ENCODE measurements at regions not wholly inside any gene's neighbourhood (a gene's known extent, or its start where the extent isn't known, plus 50 kb on each side); places are given as distances from the start of the nearest gene placed in this dataset.

GRCh38 chr9:13958672-13959071, 355.3 kb downstream of the NFIB start:
- no peaks in the 10 kb centered on the region for H3K27me3 ChIP-seq (ENCODE audit: control insufficient read depth, insufficient read depth, low read length)
- no TSS peak for BruUV-seq (replicated peaks)
- DNase-seq (ENCODE audit: low read depth, low spot score) (no peak), ATAC-seq (no peak)
- in situ Hi-C loops (cut with HindIII; ENCODE audit: low pct_unique_long_range_greater_than_20kb, low sequenced_read_pairs) (no loop called here), intact Hi-C loops (cut with micrococcal nuclease; ENCODE audit: unreplicated experiment) (no loop called here)
- no peaks in the 10 kb centered on the region for H3K9me3 ChIP-seq (ENCODE audit: control insufficient read depth, insufficient read depth, low read depth, low read length)
- no peak overlapping the region for H3K27ac ChIP-seq (ENCODE audit: low read length)
- ChIA-PET POLR2A (no interaction called here), CTCF (no interaction called here)
- TF ChIP-seq CTCF (IDR thresholded peaks at IDR 0.05) = no peak
- TF ChIP-seq TCF7L2 (IDR thresholded peaks at IDR 0.05; ENCODE audit: low read depth, low read length) = no peak
- TF ChIP-seq SIN3A (IDR thresholded peaks at IDR 0.05; ENCODE audit: borderline replicate concordance, insufficient read depth, low read depth, low read length) = no peak
- no peak for TF ChIP-seq REST (IDR thresholded peaks at IDR 0.05; ENCODE audit: insufficient read depth in 1 of 2, low read depth in 2 of 2, low read length in 1 of 2)
- TF ChIP-seq POLR2AphosphoS5 (IDR thresholded peaks at IDR 0.05; ENCODE audit: low read depth, low read length) = no peak
- H3K4me3 ChIP-seq (ENCODE audit: low read depth in 2 of 2, low read length in 2 of 2) = no peak overlapping the region
- H3K36me3 ChIP-seq (ENCODE audit: control insufficient read depth, insufficient read depth, low read length) = no peaks in the 10 kb centered on the region
- H3K4me1 ChIP-seq (ENCODE audit: control insufficient read depth, insufficient read depth, low read length) = no peaks in the 10 kb centered on the region

GRCh38 chr9:13957089-13957488, 356.9 kb downstream of the NFIB start:
- ATAC-seq = no peak
- DNase-seq (ENCODE audit: low read depth, low spot score) = no peak
- intact Hi-C loops (cut with micrococcal nuclease; ENCODE audit: unreplicated experiment) (no loop called here), in situ Hi-C loops (cut with HindIII; ENCODE audit: low pct_unique_long_range_greater_than_20kb, low sequenced_read_pairs) (no loop called here)
- POLR2A ChIA-PET = no interaction called here
- Histone ChIP-seq H3K9me3 (ENCODE audit: control insufficient read depth, insufficient read depth, low read depth, low read length) (no peaks in the 10 kb centered on the region), H3K4me3 (ENCODE audit: low read depth in 2 of 2, low read length in 2 of 2) (no peak overlapping the region), H3K27ac (ENCODE audit: low read length) (no peak overlapping the region), H3K36me3 (ENCODE audit: control insufficient read depth, insufficient read depth, low read length) (no peaks in the 10 kb centered on the region), H3K4me1 (ENCODE audit: control insufficient read depth, insufficient read depth, low read length) (no peaks in the 10 kb centered on the region), H3K27me3 (ENCODE audit: control insufficient read depth, insufficient read depth, low read length) (no peaks in the 10 kb centered on the region)
- no TSS peak for BruUV-seq (replicated peaks)
- no peak for TF ChIP-seq CTCF (IDR thresholded peaks at IDR 0.05)
- TF ChIP-seq SIN3A (IDR thresholded peaks at IDR 0.05; ENCODE audit: borderline replicate concordance, insufficient read depth, low read depth, low read length) = no peak
- no peak for TF ChIP-seq REST (IDR thresholded peaks at IDR 0.05; ENCODE audit: insufficient read depth in 1 of 2, low read depth in 2 of 2, low read length in 1 of 2)
- no peak for TF ChIP-seq POLR2AphosphoS5 (IDR thresholded peaks at IDR 0.05; ENCODE audit: low read depth, low read length)
- no peak for TF ChIP-seq TCF7L2 (IDR thresholded peaks at IDR 0.05; ENCODE audit: low read depth, low read length)
- CTCF ChIA-PET = no interaction called here
